Fibroblast of skin of right quadriceps (primary cell): ENCODE measurements at regions not wholly inside any gene's neighbourhood (a gene's known extent, or its start where the extent isn't known, plus 50 kb on each side); places are given as distances from the start of the nearest gene placed in this dataset.
"Not testable (repeated sequence)": the region's sequence is repeated elsewhere in the genome, so short reads cannot be mapped to it uniquely, and the experiment has no call there.

Source experiments
- DNase-seq: peaks from one replicate; pipeline ENCODE4 v3.0.0-alpha.2; 2013

DNA sequence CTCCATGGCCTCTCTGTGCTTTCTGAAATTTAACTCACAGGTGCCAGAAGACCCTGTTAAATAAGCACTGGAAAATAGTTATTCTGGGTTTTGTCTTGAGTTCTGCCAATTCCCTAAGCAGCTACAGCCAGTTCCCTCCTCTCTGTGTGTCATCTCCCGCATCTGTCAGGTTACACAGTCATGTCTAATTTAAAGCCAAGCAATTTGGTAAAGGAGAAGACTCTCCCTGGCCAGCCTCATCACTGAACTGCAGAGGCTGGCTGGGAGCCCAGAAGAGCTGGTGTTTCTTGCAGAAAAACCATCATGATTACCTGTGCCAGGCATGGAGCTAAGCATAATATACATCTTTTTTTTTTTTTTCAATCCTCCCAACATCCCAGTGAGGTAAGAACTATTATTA lies 141.3 kb upstream of the ZNF366 start:
- peak; percentile 55 for DNase-seq

GRCh38 chr5:72647806-72648205 lies 140.6 kb upstream of the ZNF366 start:
- no peak for DNase-seq

DNA sequence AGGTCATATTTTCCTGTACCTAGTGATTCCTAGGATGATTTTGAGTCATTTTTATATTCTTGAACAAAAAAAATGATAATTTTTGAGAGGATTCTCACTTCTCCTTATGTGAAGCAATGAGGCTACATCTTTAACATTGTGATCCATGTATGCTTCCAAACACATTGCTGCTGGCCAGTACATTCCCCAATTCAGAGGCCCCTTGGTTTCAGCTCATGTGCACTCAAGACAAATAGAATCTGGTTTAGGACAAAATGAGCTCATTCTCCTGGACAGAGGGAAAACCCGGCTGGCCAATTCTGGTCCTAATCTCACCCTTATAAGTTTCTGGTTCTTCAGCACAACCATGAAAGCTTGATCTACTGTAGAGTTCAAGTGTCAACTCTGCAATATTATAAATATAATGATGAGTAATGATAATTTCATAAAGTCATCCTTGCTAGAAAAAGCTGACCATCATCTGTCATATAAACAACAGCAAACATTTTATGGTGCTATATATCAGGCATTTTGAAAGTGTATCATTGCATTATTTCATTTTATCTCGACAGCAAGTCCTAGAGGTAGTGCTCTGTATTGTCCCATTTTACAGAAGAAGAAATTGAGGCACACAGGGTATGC lies 139.1 kb upstream of the ZNF366 start:
- DNase-seq: no peak

GRCh38 chr5:72645064-72645846 lies 138.0 kb upstream of the ZNF366 start:
- DNase-seq: no peak

DNA sequence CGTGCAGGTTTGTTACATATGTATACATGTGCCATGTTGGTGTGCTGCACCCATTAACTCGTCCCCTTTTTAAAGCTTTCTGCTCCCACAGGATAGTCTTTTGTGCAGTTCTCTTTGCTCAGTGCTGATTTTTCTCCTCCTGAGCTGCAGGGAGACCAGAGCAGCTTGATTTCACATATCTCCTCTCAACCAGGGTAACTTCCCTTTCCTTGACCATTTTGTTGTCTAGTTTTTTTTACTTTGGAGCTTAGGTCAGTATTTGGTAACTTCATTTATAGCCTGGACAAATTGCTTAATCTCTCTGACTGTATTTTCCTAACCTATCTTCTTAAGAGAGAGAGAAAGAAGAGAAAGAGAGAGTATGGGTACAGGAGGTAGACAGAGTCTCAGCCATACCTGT lies 137.1 kb upstream of the ZNF366 start:
- DNase-seq: no peak

GRCh38 chr5:72641164-72641563 lies 134.0 kb upstream of the ZNF366 start:
- no peak for DNase-seq

GRCh38 chr5:72637058-72637457 lies 129.8 kb upstream of the ZNF366 start:
- DNase-seq: no peak

- DNase-seq: not testable (repeated sequence)
Observed at GRCh38 chr5:72636565-72636964, 129.4 kb upstream of the ZNF366 start.

DNA sequence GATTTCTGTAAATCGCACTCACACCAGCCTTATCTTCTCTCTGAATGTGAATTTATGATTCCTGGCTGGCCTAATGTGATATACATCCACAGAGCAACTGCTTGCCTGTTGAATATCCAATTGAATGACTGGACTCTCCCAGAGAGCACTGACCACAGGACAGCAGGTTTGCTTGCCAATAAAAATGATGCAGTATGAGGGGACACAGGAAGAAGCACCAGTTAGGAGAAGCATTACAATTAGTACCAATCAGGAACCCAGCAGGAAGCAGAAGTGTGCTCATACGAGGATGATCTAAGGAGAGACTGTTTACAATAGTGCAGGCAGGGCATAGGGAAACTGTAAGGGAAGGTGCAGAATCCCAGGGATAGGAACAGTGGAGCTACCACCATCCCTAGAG lies 127.2 kb upstream of the ZNF366 start:
- DNase-seq: peak; percentile 36

DNA sequence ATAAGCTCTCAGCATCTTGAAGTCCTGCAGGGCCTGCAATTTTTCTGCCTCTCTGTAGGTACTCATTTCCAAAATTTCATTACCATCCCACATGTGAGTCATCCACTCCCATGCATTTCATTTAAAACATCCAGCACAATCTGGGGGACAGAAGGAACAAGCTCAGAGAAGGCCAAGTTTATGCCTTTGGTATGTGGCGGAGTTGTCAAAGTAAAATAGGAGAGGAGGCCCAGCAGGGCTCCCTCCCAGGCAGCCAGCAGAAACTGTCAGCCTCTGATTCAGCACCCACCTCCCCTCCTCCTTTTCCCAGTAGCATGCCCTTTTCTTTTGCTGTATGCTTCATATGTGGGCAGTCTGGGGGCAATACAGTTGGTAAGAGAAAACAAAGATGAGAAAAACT lies 126.4 kb upstream of the ZNF366 start:
- peak; percentile 91 for DNase-seq

DNA sequence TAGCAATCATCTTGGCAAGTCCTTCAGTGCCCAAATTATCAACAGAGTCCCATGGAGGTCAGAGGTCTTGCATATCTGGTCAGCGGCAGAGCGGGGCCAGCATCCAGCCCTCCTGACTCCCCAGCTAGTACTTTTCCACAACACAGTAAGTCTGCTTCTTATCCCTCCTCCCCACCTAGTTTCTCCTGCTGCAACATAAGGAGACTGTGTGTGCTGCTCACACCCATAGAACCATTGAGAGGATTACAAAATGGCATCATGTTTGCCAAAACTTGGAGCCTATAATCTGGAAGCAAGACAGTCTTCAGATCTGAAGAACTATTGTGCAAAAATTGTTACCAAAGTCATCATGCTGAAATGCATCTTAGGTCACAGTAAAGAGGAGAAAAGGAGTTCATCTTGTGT lies 125.8 kb upstream of the ZNF366 start:
- no peak for DNase-seq

GRCh38 chr5:72630721-72631120 lies 123.5 kb upstream of the ZNF366 start:
- DNase-seq: no peak

DNA sequence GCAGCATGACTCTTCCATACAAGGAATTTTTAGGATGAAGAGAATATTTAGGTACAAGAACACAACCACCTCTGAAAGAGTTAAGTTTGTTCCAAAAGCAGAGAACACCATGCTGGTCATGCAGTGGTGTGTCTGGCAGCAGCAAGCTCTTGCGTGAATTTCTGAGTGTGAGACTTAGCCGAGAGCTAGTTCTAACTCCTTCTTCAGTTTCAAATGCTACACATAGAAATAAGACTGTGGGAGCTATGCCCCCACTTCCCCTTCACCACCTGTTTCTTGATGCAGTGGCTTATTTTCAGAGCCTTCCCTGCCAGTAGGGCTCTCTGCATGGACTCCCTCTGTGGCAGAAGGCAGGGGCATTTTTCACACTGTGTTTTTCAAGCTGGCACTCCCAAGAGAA lies 122.9 kb upstream of the ZNF366 start:
- no peak for DNase-seq

DNA sequence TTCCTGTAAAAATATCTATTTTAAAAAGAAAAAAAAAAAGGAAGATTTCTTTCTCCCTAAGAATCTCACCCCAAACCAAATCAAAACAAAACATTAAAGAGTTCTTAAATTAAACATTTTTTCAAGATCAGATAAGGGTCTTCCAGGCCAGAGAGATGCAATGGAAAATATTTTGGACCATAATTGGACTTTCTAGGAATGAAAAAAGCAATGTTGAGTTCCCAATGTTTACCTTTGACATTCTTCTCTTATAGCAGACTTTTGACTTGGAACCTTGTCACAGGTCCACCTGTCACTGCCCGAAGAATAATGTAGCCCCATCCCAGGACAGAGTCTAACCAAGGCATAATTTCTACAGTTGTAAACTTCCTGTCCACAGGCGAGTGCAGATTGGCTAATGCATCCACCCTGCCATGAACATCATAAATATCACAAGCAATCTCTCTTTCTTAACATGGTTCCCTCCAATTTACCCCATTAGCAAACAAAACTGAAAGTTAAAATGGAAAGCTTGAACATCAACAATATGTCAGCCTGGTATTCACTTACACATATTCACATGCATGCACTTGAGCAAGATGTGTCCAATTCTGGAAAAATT lies 121.7 kb upstream of the ZNF366 start:
- DNase-seq: no peak

- no peak for DNase-seq
Observed at GRCh38 chr5:72625332-72625731, 118.1 kb upstream of the ZNF366 start.

DNA sequence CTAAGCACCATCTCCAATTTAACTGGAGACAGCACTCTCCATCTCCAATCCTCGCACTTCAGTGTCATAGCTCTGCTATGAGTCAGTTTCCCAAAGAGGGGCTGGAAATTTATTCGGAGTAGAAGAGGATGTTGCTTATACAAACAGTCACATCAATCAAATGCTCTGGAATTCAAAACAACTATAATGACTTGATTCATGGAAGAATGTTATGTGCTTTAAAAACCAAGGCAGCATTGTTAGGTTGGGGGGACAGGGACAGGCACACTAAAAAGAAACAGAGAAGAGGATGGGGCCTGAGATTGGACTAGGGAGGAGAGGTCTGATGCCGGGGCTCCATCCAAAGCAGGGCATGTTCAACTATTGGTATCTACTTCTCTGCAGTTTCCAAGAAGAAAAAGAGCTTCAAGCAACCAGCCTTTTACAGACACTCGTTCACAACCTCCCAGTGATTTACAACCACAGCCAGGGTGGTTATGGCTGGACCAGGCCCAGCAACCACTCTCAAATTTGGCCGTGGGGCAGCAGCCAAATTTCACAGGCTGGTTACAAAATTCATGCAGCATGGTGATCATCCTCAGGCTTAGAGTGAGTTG lies 117.5 kb upstream of the ZNF366 start:
- DNase-seq: peak; percentile 93

DNA sequence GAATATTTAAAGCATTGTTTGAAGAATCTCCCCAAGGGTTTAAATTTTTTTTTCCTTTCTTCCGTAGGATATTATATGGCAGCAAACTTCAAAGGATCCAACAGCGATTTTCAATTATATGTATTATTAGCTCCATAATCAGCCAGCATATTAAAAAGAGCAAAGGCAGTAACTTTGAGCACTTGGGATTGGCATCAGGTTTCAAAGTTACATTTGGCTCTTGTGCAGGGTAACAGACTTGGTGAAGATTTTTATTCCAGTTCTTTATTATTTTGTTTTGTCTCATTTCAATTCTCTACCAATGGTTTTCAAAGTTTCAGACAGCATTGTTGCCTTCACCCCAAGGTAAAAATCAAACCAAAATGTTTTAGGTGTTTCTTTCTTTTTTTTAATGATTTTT lies 116.7 kb upstream of the ZNF366 start:
- DNase-seq: no peak

- DNase-seq: no peak
Observed at GRCh38 chr5:72623323-72623722, 116.1 kb upstream of the ZNF366 start.

DNA sequence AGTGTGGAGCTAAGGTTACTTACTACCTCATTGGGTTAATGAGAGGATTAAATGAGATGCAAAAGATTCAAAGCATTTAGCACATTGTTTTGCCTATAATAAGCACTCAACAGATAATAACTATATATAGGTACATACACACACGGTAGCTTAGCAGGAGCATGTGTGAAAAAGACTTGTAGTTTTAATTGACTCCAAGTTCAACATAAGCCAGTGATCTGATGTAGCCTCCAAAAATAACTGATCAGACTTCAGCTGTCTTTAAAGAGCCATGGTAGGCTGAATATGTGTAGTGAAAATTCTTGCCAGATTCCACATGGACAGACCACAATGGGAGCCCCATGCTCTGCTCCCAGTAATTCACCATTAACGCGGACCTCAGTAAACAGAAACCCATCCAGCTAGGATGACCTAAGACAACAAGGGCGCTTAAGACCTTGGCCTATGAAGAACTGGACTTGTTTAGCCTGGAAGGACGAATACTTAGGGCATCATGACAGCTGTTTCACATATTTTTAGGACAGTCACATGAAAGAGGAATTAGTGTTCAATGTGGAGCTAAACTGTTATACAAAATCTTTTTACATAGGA lies 115.1 kb upstream of the ZNF366 start:
- no peak for DNase-seq

DNA sequence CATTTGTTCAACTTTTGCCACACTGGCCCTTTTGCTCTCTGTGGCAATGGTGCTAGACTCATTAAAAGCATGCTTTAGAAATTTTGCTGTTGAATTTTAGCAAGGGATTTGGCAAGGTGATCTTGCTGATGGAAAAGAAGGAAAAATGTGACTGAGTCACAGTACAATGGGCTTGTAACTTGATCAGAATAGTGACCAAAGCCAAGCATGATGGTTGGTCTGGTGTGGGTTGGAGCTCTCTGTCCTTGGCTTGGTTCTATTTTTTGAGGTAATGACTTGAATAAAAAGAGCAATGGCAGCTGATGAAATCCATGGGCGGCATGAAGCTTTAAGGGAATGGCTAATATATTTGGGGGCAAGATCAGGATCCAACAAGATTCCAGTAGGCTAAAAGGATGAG lies 114.4 kb upstream of the ZNF366 start:
- no peak for DNase-seq

DNA sequence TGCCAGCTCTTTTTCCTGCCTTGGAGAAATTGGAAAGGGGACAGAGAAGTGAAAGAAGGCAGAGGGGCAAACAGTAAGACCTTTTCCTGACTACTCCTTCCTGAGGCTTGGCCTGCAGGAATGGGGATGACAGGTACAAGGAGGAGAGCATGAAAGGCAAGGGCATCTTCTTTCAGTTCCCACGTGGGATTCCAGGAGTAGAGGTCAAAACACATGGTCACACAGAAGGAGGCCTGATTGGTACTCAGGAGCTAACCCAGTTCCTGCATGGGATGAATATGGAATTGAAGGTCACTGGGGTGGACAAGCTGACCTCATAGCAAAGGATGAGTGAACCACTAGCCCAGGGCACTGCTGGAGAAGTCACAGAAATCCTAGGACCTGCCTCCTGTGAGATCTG lies 112.5 kb upstream of the ZNF366 start:
- DNase-seq: no peak

DNA sequence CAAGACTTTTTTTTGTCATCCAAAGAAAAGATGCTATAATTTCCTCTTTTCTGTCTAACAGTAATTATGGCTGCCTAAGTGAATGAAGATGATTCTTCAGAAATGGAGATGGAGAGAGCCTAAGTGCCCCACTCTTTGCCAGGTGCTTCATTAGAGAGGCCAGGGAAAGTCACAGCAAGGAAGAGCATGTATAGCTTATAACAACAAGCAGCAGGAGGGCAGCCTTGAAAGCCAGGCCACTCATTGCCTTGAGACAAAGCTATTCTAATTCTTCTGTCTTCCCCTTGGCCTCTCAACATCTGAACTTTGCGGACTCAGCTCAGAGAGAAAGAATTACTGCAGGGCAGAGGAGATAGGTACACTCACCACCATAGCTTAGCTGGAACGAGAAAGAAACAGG lies 112.0 kb upstream of the ZNF366 start:
- DNase-seq: no peak

- peak; percentile 63 for DNase-seq
Observed at GRCh38 chr5:72618708-72619107, 111.5 kb upstream of the ZNF366 start.

DNA sequence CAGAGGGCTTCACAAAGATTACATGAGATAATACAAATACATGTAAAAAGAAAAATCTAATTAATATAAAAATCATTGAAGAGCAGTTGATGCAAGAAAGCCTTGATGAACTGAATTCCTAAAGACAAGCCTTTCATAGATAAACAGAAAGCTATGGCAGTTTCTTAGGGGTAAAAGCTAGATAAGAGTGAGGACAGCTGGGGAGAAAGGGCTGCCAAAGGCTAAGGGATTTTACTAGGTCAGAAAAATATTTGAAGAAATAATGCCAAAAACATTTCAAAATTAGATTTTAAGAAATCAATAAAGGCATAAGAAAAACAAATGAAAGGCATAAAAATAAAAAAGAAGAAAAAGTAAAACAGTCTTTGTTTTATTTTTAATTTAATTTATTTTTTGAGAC lies 107.9 kb upstream of the ZNF366 start:
- no peak for DNase-seq
